SHP77 treated with DMSO at 0.1 percent for 48 hours (cell line): ENCODE measurements at regions not wholly inside any gene's neighbourhood (a gene's known extent, or its start where the extent isn't known, plus 50 kb on each side); places are given as distances from the start of the nearest gene placed in this dataset.
"Not testable (repeated sequence)": the region's sequence is repeated elsewhere in the genome, so short reads cannot be mapped to it uniquely, and the experiment has no call there.

Source experiments
- DNase-seq: peaks from one replicate; lab custom pipeline; 2025; lab: John Stamatoyannopoulos, UW

- no peak for DNase-seq
These were observed 180.3 kb upstream of the GHR start for GRCh38 chr5:42242881-42243485.

DNA sequence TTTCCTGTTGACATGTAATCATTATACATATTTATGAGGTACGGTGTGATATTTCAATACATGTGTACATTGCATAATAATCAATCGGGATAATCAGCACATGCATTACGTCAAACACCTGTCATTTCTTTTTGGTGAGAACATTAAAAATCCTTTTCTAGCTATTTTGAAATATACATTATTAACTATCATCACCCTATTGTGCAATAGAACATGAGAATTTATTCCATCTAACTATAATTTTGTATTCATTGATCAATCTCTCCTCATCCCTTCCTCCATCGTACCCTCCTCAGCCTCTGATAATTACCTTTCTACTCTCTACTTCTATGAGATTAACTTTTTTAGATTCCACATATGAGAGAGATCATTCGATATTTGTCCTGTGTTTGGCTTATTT lies 170.9 kb upstream of the GHR start:
- DNase-seq, result no peak

DNA sequence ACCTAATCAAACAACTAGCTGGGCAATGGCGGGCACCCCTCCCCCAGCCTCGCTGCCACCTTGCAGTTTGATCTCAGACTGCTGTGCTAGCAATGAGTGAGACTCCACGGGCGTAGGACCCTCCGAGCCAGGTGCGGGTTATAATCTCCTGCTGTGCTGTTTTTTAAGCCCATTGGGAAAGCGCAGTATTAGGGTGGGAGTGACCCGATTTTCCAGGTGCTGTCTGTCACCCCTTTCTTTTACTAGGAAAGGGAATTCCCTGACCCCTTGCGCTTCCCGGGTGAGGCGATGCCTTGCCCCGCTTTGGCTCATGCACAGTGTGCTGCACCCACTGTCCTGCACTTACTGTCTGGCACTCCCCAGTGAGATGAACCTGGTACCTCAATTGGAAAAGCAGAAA lies 163.3 kb upstream of the GHR start:
- not testable (repeated sequence) for DNase-seq

GRCh38 chr5:42267091-42267490 lies 156.1 kb upstream of the GHR start:
- no peak for DNase-seq

GRCh38 chr5:42268170-42268569 lies 155.1 kb upstream of the GHR start:
- DNase-seq, result not testable (repeated sequence)

- DNase-seq, result no peak
These were observed 154.6 kb upstream of the GHR start for GRCh38 chr5:42268630-42269029.

DNA sequence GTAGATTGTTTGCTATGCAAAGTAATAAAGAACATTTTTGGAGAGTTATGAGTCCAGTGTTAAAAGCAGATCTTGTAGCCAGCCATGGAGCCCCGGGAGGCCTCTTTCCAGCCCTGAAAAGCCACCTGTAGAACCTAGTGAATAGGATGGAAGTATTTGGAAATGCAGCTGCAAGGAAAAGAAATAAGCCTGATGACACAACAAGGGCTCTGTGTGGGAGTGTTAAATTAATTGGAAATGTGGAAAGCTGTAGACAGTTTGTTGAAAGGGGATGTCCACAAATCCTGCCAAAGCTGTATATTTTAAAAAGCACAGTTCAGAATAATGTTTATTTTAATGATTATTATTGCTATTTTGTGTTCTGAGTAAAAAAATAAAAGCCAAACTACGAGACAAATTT lies 152.5 kb upstream of the GHR start:
- no peak for DNase-seq

DNA sequence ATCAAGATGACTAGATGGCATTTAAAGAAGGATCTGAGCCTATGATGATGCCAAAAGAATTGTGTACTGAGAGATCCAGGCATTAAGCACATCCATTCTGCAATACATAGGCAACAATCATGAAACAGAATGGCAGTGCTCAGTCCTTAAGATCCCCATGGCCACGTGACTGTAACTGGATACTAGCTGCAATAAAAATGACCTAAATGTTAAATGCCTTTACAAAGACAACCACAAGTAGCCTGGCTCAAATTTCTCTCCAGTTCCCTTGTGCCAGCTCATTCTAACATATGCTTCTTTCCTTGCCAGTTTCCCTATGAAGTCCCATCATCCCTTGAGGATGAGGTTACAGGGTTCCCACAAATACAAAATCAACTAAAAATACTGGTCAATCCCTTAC lies 148.3 kb upstream of the GHR start:
- DNase-seq, result no peak

DNA sequence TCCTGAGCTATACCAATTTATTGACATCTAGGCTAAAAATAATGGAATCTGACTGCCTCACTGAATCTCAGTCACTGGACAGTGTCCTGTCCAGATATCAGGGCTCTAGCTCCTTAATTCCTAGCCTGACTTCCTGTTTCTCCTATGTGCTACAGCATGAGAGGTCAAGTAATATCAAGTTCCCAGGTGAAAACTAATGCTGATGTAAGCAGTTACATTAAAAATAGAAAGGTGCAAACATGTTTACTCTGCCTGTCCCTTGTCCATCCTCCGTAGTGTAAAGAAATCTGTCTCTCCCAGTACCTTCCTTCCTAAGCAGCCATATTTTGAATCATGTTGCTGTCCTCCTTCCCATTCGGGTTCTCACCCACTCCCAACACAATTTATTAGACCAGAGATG lies 145.9 kb upstream of the GHR start:
- no peak for DNase-seq

- no peak for DNase-seq
These were observed 138.7 kb upstream of the GHR start for GRCh38 chr5:42284584-42284983.

GRCh38 chr5:42285230-42285629 lies 138.0 kb upstream of the GHR start:
- DNase-seq, result no peak

- no peak for DNase-seq
These were observed 122.7 kb upstream of the GHR start for GRCh38 chr5:42300496-42300895.

DNA sequence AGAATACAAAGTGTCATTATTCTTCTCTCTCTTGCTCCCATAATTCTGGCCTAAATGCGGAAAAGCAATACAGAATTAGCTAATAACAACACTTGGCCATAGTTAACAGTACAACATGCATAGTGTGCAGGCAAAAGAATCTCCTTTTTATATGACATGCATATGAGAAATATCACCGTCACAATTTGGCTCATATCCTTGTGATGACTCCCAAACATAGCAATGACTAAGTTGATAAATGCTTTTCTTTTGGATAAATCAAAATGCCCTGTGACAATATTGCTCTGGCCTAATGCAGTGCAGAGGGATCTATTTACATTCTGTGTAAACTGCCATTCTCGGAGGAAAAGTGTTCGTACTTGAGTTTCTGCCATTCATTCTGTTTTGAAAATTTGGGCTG lies 121.9 kb upstream of the GHR start:
- DNase-seq, result no peak

- no peak for DNase-seq
These were observed 121.1 kb upstream of the GHR start for GRCh38 chr5:42302186-42302585.

DNA sequence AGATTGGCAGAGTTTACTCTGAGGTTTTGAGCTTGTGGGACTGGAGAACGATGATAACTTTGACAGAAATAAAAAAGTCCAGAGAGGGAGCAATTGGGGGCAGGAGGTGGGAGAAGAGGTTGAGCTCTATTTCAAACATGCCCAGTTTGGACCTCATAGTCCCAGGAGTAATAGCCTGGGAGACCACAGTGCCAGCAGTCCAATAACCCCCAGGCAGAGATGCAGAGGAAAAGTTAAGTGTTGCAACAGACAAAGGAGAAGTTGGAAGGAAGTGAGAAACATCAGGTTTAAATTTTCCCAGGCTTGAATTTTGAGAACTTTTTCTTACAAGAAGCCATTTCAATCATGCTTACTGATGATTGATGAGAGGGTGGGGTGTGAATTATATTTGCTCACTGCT lies 117.0 kb upstream of the GHR start:
- no peak for DNase-seq

DNA sequence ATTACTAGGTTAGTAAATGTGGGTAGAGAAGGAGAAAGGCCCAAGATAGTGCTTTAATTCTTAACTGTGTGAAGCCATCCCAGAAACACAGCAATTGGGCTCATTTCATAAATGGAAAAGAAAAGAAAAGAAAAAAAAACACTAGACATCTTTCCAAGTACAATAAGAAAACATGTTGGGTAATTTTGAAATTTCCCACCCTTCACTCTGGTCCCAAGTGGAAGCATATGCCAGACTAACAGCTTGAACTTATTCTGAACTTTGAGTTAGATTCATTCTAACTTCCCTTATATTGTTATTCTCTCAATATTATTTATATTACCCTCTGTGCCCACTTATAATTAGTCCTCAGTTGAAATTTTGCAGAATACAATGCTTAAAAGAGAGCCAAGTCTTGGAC lies 113.4 kb upstream of the GHR start:
- DNase-seq, result no peak

GRCh38 chr5:42315214-42315613 lies 108.0 kb upstream of the GHR start:
- DNase-seq, result no peak

GRCh38 chr5:42317575-42317974 lies 105.7 kb upstream of the GHR start:
- DNase-seq, result no peak

DNA sequence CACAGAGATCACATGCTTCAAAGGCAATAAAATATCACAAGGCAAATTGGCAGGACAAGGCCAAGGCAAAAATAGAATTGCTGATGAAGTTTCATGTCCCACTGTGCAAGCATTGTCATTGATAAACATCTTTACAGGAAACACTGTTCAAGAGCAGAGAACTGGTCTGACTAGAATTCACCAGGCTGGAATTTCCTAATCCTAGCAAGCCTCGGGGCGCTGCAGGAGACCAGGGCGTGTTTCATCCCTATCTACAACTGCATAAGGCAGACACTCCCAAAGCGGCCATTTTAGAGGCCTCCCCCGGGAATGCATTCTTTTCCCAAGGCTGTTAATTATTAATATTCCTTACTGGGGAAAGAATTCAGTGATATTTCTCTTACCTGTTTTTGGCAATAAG lies 103.7 kb upstream of the GHR start:
- DNase-seq, result not testable (repeated sequence)

GRCh38 chr5:42321785-42322184 lies 101.5 kb upstream of the GHR start:
- DNase-seq, result no peak

DNA sequence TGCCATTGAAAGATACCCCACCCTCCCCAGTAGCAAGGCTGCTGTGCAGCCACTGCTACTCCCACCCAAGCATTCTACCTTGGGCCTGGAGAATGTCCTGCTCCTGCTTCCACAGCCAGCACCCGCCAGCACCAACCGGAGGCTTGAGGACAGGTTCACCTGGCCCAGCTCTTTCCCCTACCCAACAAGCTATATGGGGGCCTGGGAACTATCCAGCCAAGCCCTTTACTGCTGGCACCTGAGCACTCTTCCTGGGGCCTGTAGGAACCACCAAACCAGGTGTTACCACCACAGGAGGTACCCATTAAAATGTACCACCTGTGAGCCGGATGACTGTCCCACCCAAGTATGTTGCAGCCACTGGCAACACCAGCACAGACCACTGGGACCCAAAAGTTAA lies 86.1 kb upstream of the GHR start:
- DNase-seq, result no peak

DNA sequence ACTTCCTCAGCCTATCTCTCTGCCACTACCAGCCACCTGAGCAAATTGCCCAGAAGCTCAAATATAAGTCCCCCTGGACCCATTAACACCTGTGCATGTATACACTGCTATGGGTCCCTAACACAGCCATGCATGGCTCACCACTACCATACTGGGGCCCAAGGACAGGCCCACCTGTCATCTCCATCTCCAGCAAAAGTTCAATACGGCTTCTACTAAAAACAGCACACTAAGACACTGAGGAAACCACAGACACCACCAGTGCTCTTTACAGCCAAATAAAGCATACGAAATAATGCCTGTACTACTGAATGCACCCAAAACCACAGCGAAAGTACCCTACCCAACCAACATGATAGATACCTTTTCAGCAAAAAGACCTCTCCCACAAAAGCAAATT lies 85.6 kb upstream of the GHR start:
- DNase-seq, result no peak

GRCh38 chr5:42338136-42338535 lies 85.1 kb upstream of the GHR start:
- no peak for DNase-seq

DNA sequence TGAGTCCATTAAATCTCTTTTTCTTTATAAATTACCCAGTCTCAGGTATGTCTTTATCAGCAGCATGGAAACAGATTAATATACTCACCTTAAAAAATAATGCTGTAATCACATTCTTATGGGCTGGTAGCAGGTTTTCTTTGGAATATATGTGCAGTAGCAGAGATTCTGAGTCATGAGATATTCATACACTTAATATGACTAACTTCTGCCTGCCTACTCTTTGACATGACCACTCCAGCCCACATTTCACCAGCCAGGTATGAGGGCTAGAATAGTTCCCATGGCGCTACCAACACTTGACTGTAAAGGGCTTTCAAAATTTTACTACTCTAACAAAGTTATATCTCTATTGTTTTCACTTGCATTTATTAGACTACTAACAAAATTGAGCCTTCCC lies 74.1 kb upstream of the GHR start:
- no peak for DNase-seq

- DNase-seq, result no peak
These were observed 71.3 kb upstream of the GHR start for GRCh38 chr5:42351956-42352355.
